ENCODE measurements at regions not wholly inside any gene's neighbourhood (a gene's known extent, or its start where the extent isn't known, plus 50 kb on each side); places are given as distances from the start of the nearest gene placed in this dataset.

DNA sequence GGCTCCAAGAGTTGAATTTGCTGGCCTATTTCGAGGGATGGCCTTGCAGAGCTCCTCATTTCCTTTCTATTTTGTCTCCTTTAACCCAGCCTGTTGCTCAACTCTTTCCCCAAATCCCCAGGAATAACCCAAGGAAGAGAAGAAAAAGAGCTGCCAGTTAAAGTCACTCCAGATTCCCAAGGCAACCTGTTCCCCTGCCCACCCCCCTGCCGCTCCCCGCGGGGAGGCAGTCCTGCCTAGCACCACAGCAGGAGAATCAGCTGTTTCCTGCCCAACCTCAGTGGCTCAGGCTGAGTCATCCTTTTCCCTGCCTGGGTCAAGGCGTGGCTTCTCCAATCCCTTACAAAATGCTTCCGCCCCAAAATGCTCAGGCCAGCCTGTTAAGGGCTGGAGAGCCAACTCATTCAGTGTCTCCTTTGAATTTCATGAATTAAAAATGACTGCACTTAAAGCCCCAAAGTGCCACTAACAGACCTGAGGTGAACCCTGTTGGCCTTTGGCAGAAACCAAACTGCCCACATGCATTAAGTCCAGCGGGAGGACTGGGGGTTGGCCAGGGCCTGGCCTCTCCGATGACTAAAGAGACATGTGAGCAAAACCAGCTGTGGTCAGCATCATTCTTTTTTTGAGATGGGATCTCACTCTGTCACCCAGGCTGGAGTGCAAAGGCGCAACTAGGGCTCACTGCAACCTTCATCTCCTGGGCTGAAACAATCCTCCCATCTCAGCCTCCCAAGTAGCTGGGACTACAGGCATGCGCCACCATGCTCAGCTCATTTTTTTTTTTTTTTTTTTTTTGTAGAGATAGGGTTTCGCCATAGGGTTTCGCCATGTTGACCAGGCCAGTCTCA is 83.2 kb upstream of the KIF5B start:
- TF ChIP-seq, protein P1, sequence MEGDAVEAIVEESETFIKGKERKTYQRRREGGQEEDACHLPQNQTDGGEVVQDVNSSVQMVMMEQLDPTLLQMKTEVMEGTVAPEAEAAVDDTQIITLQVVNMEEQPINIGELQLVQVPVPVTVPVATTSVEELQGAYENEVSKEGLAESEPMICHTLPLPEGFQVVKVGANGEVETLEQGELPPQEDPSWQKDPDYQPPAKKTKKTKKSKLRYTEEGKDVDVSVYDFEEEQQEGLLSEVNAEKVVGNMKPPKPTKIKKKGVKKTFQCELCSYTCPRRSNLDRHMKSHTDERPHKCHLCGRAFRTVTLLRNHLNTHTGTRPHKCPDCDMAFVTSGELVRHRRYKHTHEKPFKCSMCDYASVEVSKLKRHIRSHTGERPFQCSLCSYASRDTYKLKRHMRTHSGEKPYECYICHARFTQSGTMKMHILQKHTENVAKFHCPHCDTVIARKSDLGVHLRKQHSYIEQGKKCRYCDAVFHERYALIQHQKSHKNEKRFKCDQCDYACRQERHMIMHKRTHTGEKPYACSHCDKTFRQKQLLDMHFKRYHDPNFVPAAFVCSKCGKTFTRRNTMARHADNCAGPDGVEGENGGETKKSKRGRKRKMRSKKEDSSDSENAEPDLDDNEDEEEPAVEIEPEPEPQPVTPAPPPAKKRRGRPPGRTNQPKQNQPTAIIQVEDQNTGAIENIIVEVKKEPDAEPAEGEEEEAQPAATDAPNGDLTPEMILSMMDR (IDR thresholded peaks at IDR 0.05), result no peak
- no peak for TF ChIP-seq POLR2A (IDR thresholded peaks at IDR 0.05)
- no peak for TF ChIP-seq EP300 (IDR thresholded peaks at IDR 0.05)

Measured in ovary (tissue), 3 donors.